NCI-H128 (cell line): ENCODE measurements at regions not wholly inside any gene's neighbourhood (a gene's known extent, or its start where the extent isn't known, plus 50 kb on each side); places are given as distances from the start of the nearest gene placed in this dataset.
A peak's percentile ranks its signal among the peaks of the same experiment; 100 is the strongest.

Experiments
- DNase-seq: peaks from one replicate; lab custom pipeline; 2025; ENCODE audit not compliant: unreplicated experiment; lab: John Stamatoyannopoulos, UW

DNA sequence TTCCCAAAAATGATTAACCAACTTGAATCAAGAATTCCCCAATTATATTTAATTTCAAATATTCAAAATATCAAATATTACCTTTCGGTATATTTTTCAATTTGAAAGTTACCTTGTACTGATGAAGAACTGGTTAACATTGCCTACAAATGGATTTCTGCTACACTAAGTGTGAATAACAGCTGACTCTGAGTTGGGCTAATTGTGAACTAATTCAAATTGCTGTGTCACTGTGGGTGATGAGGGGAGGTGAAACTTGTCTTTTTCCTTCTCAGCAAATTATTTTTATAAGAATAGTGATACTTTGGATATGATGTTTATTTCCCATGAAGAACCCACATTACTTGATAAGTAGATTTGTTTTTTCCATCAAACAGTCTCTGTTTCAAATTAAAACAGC, 103.4 kb upstream of the RPS23 start:
- DNase-seq: no peak

DNA sequence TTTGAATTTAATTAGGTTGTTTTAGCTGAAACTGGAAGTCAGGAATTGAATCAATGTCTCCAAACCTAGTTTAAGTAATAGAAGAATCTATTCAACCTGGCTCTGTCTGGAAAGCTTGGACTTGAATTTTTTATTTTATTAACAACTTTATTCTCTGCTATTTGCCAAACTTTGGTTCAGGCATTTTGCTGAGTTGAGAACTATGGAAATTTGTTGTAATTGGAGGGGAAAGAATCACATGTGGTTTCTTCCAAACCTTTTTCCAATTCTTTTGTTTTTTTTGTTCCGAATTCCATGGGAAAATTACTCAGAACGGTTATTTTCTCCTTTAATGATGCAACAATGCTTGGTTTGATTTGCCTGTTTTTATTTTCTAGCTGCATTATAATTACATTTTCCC, 98.2 kb upstream of the RPS23 start:
- DNase-seq: no peak

DNA sequence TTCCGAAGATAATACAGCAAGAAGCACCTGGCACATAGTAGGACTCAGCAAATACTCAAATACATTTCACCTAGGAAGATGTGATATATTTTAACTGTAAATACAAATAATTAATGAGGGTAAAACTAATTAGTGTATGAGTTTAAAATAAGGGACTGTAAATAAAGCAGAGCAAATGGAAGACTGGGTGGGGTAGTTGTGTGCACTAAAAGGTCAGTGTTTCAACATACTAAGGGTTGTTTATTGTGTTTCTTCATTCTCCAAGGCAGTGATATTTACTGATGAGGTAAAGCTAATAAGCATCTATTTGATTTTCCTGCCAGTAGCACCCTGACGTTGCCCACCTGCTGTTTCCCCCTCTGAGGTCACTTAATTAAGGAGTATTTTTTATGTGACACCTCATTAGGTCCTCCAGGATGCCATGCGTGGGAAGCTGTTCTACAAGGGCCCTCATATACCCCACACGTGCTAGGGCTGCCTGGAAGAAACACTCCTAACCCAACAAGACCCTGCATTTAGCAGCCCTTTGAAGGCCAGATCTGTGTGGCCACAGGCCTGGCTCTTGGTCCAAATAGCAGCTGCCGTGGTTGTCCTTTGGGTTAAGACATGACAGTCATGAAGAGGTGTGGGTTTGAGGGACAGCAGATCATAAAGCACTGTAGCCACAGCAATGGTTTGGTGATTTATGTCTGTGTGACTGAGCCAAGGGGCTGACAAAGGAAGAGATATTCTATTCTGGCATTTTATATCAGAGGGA, 97.5 kb upstream of the RPS23 start:
- DNase-seq: no peak

DNA sequence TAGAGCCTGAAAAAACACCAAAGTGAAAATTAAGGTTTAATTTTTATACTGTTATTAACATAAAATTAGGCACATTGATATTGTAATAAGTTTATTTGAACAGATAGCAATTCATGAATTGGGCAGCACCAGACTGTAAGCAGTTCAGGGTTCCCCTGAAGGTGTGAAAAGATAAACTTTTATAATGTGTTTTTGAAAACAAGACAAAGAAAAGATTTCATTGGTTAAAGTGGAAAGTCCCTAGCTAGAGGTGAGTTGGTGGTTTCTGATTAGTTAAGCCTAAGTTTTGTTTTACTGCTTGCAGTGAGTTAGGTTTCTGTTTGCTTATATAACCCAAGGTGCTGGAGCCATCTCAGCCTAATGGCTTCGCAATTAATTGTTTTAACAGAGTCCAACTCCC, 96.5 kb upstream of the RPS23 start:
- DNase-seq: no peak

DNA sequence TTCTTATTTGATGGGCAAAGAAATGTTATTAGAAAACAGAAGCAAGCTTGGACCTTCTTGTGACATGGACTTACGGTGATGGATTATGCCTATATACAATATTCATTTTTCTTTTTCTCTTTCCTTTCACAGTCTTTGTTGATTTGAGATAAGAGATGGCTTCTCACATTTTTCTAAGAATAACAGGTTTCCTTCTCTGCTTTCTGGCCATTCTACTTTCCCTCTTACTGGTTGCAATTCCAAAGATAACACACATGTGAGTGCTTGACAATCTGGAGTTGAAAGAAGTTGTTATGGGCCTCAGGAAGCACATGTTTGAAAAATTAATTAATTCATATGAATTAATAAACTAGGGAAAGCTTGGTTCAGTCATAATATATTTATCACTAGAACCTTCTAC, 89.8 kb upstream of the RPS23 start:
- no peak for DNase-seq

DNA sequence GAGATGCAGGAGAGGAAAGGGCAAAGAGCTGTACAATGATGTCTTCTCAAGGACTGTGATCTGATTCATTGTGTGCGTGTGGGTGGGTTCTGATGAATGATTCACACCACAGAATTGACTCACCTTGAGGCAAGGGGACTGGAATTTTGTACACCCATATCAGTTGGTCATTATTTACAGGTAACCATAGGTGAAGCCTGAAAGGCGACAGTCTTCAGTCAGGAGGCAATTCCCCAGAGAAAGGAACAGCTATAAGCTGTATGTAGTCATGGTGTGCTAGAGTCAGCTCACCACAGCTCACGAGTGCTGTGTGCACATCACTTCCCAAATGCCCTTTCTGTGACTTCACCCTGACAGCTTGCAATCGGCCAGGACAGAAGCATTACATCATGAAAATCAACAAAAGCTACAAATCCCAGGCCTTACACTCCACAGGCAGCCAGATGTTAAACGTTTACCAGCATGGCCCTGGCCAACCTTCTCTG, 87.6 kb upstream of the RPS23 start:
- DNase-seq: no peak

DNA sequence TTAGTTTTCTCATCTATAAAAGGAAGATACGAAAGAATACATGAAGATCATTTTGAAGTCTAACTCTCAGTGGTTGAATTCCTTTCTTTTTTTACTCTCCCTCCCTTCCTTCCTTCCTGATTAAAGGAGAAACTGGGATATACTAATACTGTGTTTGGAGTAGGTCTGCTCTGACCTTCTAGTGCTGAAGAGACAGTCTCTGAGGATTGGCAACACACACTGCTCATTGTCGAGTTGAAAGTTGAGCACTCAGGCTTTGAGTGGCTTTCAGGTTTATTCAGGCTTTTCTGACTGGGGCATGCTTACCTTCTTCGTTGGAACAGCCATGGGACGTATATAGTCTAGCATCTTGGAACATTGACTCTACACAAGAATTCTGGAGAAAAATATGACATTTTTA, 86.9 kb upstream of the RPS23 start:
- DNase-seq: no peak

DNA sequence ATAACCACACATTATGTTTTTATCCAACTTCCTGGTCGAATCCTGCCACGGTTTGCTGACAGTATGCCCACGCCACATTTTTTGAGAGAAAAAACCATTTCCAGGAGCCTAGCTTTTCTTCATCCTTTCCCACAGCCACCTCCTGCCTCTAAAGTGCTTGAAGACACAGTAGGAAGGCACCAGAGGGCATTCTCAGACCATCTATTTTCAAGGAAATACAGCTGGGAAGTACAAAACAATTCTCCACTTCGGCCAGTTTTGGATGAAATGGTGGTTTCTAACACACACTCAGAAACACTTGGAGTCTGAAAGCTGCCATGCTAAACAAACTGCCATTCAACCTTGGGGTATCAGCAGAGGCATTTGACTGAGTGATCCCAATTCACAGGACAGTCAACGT, 86.3 kb upstream of the RPS23 start:
- DNase-seq: no peak

DNA sequence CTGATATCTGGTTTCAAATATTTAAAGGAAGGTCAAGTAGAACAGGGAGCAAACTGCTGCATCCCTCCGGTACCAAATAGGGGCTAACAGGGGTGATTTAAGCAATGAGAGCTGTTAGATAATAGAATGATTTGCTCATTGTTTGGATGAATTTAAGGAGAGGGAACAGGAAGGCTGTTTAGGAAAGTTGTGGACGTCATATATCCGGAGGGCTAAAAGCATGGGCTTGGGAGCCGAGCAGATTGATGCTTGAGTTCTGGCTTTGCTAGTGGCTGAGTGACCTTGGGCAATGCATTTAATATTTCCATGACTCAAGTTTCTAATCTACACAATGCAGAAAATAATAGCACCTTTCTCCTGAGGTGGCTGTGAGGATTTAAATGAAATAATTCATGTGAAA, 85.4 kb upstream of the RPS23 start:
- DNase-seq: no peak

DNA sequence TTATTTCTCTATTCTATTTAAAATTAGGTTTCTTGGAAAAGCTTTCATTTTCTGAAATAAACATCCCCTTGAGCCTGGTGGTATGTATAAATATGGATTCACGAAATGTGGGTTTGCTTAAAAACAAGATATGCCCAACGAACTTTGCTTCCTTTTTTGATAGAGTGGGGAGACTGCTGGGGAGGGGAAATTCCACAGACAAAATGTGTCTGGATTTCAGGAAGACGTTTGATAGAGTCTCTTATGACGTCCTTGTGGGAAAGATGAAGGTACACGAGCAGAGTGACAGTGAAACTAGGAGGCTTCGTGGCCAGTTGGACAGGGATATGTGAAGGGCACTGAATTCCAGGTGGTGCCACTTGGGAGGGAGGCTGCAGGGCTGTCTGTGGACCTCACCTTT, 84.5 kb upstream of the RPS23 start:
- no peak for DNase-seq

DNA sequence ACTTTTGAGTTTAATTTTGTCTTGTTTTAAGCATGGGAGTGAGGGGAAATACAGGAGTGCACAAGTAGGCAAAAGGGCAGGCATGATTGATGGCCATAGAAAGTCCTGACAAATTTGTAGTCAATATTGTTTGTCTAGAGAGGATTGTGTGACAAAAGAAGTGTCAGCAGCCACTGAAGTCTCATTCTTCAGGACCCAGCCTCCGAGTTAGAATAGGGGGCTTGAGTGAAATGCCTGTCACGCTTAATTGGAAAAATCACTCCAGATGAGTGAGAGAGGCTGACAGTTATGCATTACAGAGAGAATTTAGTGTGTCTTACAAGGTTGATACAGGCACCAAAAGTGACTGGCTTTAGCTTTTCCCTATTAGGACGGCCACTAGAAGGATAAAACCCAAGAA, 81.9 kb upstream of the RPS23 start:
- peak; percentile 31 for DNase-seq

DNA sequence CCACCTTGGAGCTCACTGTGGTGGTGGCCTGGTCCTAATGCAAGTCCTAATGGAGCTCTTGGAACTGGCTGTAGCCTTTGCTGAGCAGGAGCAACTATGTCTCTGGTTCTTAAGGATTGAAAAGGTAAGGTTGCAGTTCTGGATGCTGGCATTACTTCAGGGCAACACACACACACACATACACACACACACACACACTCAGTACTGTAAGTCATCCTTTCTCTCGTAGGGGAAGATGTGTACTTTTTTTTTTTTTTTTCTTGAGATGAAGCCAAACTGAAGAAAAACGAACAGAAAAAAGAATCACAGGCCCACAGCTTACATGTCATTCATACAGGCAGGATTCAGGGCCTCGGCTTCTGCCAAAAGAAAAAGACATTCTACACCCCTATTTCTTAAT, 81.1 kb upstream of the RPS23 start:
- no peak for DNase-seq

DNA sequence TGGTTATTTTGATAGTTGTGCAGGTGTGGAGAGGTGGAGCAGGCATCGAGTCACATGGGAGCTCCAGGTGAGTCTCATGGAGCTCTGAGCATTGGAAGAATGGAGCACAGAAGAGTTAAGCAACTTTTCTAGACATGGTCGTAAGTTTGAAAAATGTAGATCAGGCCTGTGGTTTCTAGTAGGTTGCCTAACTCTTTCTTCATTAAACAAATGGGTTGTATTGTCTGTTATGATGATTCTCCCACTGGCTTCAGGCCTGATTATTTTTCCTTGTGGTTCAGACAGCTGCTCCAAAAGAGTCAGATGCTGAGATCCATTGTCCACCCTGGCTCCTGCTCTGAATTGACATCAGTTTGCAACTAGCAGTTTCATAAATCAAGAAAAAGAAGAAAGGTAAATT, 80.3 kb upstream of the RPS23 start:
- no peak for DNase-seq

DNA sequence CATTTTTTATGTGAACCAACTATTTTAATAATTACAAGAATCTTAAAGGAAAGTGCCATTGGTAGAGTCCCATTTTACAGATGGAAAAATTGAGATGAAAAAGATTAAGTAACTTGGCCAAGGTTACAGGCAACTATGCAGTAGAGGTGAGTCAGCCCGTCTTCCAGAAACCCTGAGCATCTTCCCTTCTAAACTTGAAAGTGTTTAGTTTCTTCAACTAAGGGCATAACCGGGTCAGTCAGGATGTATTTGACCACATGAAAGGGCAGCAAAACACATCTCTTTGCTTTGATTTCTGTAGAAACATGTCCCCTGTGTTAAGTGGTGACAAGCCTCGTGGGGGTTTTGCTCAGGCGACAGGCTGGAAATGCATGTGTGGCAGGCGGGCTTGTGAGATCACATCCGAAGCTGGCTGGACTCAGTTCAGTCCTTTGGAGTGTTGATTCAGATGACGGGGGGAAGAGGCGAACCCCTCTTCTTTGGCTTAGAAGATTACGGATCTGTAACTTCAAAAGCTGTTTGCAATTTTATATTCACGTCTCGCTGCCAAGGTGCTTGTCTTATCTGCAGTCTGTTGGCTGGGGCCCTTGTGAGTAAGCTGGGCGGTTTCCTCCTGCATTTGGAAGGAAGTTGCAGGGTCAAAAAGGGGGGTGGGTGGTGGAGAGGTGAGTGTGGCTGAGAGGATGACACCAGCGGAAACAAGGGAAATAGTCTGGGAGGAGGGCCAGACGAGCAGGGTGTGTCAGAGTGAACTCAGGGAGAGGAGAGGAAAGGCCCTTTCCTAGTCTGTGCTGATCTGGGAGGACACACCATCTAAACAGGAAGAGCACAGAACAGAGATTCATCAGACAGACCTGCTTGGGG, 78.9 kb upstream of the RPS23 start:
- no peak for DNase-seq

DNA sequence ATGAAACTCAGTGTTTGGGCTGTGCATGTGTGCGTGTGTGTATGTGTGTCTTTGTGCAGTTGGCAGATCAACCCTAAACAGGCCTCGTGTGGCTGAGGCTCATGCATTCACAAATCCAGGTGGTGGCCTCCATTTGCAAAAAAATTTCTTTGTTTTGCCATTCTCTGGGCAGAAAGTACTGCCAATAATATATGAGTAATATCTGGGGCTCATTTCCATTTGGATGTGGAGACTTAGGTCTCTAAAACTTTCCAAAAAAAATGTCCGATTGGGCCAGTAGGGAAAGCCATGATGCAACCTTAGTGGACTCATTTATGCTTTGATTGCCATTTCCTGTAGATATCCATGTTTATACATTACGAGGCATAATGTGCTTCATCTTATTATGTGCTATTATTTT, 77.9 kb upstream of the RPS23 start:
- no peak for DNase-seq

DNA sequence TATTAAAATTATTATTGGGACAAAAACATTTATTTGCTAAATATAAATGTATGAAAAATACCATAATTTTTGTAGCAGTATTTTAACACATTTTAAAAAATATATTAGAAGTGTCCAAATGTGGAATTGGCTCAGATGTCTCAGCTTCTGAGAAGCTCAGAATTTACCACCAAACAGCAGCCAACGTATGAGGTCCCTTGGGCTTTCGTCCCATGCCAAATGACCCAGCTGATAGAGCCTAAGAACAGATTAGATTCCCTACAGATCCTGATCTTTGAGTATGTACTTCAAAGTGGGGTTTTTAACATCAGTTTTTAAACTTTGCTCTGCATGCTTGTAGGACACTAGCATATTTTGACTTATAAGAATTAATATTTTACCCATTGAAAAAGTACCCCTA, 77.3 kb upstream of the RPS23 start:
- DNase-seq: no peak

DNA sequence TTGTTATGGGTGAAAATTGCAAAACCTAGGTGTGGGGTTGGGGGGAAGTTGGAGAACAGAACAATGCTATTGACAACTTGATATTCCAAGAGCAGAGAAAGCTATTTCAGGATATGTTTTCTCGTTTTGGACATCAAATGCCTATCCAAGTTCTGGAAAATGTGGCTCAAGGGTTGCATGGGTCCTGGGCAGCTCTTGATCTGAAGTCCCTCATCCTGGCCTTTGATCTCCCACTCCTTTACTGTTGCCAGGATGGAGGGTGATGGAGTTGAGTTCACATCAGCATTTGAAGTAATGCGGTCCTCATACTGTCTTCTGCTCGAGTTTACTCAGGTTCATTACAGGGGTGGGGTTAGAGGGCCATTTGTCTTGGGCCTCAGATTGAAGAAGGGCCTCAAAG, 76.9 kb upstream of the RPS23 start:
- no peak for DNase-seq

DNA sequence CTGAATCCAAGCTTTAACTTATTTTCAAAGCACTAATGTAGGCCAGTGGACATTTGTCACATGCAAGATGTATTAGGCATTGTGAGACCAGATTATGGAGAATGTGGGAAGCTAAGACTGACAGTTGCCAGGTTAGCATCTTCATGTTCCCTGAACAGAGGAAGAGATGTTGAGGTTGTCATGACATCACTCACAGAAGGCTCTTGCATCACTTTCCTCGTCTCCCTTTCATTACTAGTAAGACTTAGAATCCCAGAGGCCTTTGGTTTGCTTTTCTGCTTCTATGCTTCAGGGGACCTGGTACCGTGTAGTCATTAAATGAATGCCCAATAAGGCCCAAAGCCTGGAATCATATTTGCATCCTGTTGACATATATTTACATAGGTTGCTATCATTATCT, 76.4 kb upstream of the RPS23 start:
- no peak for DNase-seq

DNA sequence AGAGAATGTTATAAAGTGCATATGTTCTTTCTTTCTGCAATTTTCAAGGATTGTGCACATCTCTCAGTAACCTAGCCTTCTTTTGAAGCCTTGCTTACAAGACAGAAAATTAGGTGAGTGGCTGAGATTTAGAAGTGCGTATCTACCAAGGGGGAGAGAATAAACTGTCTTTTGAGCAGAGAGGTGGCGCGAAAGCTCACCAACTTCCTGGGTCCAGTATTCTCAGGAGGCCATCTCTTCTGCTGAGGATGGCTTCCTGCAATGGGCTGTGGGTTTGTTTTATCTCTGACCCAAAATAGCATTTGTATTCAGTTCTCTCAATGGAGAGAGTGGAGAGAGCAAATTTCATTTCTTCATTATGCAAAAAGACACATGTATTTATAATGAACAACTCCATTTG, 75.4 kb upstream of the RPS23 start:
- no peak for DNase-seq

DNA sequence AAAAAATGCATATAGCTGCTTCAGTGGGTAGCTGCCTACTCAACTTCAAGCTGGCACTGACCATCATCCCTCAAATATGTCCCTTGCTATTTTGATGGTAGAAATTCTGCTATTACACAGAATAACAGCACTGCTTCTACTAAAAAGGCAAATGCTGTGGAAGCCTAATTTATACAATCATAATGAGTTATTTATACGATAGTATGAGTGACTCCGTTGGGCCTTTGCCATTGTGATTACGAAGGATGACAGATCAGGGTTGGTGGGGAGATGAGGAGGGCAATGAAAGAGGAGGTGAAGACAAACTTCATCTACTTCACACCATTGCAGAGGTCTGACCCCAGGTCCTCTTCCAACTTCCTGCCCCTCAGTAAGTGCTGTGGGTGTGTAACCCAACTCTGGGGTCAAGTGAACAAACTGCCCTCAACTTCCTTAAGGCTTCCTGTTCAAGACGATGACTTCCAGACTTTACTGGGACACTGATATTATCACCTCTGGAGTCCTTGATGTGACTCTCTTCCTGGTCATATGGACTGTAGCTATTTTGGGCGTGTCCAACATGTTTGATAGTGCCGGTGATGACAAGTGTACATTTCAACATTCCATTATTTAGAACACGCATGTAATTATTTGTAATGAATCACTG, 74.1 kb upstream of the RPS23 start:
- no peak for DNase-seq

DNA sequence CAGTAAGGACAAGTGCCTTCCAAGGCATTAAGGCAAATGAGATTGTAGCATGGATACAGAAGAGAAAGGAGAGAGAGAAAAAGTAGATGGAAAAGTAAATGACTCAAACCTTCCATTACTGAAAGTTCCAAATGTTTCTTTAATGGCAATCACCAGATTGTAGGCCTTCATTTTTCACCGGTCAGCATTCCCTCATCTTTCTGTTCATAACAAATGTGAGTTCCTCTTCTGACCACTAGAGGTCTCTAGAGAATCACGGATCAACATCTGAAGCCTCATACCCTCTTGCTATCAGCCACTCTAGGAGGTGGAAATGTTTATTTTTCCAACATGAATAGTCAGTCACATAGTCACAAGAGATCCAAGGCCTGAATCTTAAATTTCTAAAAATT, 73.6 kb upstream of the RPS23 start:
- DNase-seq: peak; percentile 26

DNA sequence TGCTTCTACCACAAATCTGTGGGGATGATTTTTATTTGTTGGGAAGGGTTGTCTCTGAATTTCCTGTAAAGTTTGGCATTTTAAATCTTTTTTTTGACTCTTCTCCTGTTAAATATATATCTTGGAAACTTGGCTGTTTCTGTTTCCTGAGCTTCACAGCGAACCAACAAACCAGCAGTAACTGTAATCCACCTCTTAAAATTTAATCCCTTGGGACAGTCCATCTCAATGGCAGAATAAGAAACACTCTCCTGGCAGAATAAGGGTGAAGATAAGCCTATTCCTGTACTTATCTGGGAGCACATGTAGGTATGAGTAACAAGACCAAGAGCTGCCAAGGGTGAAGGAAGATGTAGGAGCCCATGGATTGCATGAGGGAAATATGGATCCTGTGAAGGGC, 73.1 kb upstream of the RPS23 start:
- no peak for DNase-seq
